Muscle of leg (tissue), 3 donors: ENCODE measurements at regions not wholly inside any gene's neighbourhood (a gene's known extent, or its start where the extent isn't known, plus 50 kb on each side); places are given as distances from the start of the nearest gene placed in this dataset.

Experiments used
- DNase-seq: peaks from one replicate; pipeline ENCODE4 v3.0.0; 2013
- H3K27ac ChIP-seq: one replicate; pipeline ENCODE4 v1.5.1; 2013; ENCODE audit warnings: mild to moderate bottlenecking, low read length, control low read depth
- H3K27me3 ChIP-seq: one replicate; pipeline ENCODE4 v1.6.1; 2013; ENCODE audit warnings: low read length; ENCODE audit not compliant: control insufficient read depth, insufficient read depth
- H3K36me3 ChIP-seq: one replicate; pipeline ENCODE4 v1.6.1; 2013; ENCODE audit warnings: low read length; ENCODE audit not compliant: control insufficient read depth, insufficient read depth
- H3K4me1 ChIP-seq: one replicate; pipeline ENCODE4 v1.6.1; 2013; ENCODE audit warnings: low read length; ENCODE audit not compliant: control insufficient read depth, insufficient read depth
- H3K4me3 ChIP-seq: one replicate; pipeline ENCODE4 v1.5.1; 2013; ENCODE audit warnings: low read length, control low read depth
- H3K9me3 ChIP-seq: replicated peaks from 2 replicates; pipeline ENCODE4 v1.6.1; 2013; ENCODE audit warnings: low read depth, low read length; ENCODE audit not compliant: control insufficient read depth
- WGBS: methylation state at CpG from one replicate; pipeline ENCODE4 v1.1.5; 2013; ENCODE audit warnings: missing lambda C conversion rate; ENCODE audit not compliant: insufficient coverage; 5-methylcytosine and 5-hydroxymethylcytosine counted together

- peaks cover 7% of the 10 kb centered on the region for H3K4me1 ChIP-seq
Measured at GRCh38 chr6:165831812-165832510, 168.9 kb upstream of the PDE10A start.

DNA sequence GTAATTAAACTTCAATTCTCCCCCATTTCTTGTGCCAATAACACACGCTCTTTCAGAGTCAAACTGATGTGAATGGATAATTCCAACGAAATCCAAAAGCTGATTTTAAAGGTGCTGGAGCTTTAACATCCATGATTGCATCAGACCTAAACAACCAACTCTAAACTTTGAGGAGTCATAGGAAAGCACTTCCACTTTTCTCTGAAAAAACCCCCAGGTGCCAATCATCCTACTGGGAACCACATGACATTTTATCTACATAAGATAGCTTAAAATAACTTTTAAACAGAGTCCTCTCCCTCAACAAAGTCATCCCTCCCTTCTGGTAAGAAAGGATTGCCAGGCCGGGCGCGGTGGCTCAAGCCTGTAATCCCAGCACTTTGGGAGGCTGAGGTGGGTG is 167.7 kb upstream of the PDE10A start:
- H3K27ac ChIP-seq = no peak overlapping the region
- no peak for DNase-seq
- 100% methylated on average over 1 of the region's 5 CpGs for WGBS
- H3K4me3 ChIP-seq = no peak overlapping the region
- H3K36me3 ChIP-seq = no peaks in the 10 kb centered on the region
- H3K27me3 ChIP-seq = peaks cover 13% of the 10 kb centered on the region
- peaks cover 2% of the 10 kb centered on the region for H3K9me3 ChIP-seq
- peaks cover 7% of the 10 kb centered on the region for H3K4me1 ChIP-seq

More at GRCh38 chr6:165831812-165832510, 168.9 kb upstream of the PDE10A start:
- Histone ChIP-seq H3K27me3 (peaks cover 13% of the 10 kb centered on the region), H3K27ac (no peak overlapping the region), H3K4me3 (no peak overlapping the region), H3K36me3 (no peaks in the 10 kb centered on the region), H3K9me3 (peaks cover 2% of the 10 kb centered on the region)
- WGBS = no CpG with 5 or more reads among the region's 8 CpGs
- DNase-seq = no peak

DNA sequence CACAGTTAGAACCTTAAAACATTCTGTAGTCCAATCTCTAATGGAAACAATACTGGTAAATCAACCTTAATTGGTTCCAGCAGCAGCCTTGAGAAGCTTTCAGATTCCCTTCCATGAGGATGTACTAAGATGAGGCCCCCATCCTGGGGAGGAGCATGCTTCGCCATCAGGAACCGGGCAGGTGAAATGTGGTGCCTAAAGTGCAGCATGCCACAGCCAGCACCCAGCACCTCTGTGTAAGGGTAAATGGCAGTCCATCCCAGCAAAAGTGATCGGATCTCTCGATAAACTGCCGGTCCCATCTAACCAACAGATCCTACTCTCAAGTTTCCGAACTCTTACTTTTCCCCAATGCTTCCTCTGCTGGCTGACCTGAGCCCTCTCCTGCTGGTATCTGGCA is 166.3 kb upstream of the PDE10A start:
- no CpG with 5 or more reads among the region's 6 CpGs for WGBS
- Histone ChIP-seq H3K36me3 (no peaks in the 10 kb centered on the region), H3K4me3 (no peak overlapping the region), H3K4me1 (no peaks in the 10 kb centered on the region), H3K9me3 (peaks cover 2% of the 10 kb centered on the region), H3K27ac (no peak overlapping the region), H3K27me3 (peaks cover 11% of the 10 kb centered on the region)
- DNase-seq = no peak

GRCh38 chr6:165827190-165827518 is 164.1 kb upstream of the PDE10A start:
- DNase-seq = no peak
- WGBS = 96% methylated on average over 5 of the region's 19 CpGs
- peaks cover 3% of the 10 kb centered on the region for H3K27me3 ChIP-seq
- H3K9me3 ChIP-seq = peaks cover 2% of the 10 kb centered on the region
- no peak overlapping the region for H3K4me3 ChIP-seq
- no peaks in the 10 kb centered on the region for H3K4me1 ChIP-seq
- no peaks in the 10 kb centered on the region for H3K36me3 ChIP-seq
- no peak overlapping the region for H3K27ac ChIP-seq

DNA sequence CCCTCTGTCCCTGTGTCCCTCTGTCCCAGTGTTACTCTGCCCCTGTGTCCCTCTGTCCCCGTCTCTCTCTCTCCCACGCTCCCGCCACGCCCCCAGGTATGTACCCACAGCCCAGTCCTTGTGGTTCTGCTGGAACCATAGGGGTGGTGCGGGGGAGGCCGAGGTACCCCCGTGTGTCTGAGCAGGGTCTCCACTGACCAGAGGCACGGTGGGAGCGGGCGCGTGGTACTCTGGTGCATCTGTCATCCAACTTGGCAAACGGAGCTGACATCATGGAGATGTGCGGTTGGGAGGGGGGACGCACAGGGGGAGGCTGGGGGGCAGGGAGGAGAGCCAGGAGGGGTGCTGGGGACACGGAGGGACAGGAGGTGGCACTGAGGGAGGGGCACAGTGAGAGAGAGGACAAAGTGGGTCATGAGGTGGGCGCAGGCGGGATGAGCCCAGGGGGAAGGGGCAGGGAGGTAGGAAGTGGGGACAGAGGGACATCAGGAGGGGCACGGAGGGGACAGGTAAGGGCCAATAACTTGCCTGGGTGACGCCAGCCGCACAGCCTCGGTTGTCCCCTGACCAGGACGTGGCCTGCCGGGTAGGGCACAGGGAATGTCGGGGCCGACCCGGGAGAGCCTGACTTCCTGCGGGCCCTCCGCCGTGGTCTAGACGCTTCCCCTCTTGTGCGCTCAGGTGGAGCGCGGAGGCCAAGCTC is 163.6 kb upstream of the PDE10A start:
- DNase-seq = no peak
- H3K36me3 ChIP-seq = no peaks in the 10 kb centered on the region
- no peak overlapping the region for H3K4me3 ChIP-seq
- H3K27me3 ChIP-seq = peaks cover 3% of the 10 kb centered on the region
- 95% methylated on average over 27 of the region's 33 CpGs for whole genome bisulfite sequencing
- peaks cover 2% of the 10 kb centered on the region for H3K9me3 ChIP-seq
- H3K4me1 ChIP-seq = no peaks in the 10 kb centered on the region
- H3K27ac ChIP-seq = no peak overlapping the region

GRCh38 chr6:165825256-165825815 is 162.3 kb upstream of the PDE10A start:
- no peak overlapping the region for H3K27ac ChIP-seq
- H3K4me1 ChIP-seq = no peaks in the 10 kb centered on the region
- WGBS = 58% methylated on average over 4 of the region's 9 CpGs
- no peak overlapping the region for H3K4me3 ChIP-seq
- peaks cover 2% of the 10 kb centered on the region for H3K9me3 ChIP-seq
- no peak for DNase-seq
- H3K27me3 ChIP-seq = peaks cover 6% of the 10 kb centered on the region
- H3K36me3 ChIP-seq = no peaks in the 10 kb centered on the region

DNA sequence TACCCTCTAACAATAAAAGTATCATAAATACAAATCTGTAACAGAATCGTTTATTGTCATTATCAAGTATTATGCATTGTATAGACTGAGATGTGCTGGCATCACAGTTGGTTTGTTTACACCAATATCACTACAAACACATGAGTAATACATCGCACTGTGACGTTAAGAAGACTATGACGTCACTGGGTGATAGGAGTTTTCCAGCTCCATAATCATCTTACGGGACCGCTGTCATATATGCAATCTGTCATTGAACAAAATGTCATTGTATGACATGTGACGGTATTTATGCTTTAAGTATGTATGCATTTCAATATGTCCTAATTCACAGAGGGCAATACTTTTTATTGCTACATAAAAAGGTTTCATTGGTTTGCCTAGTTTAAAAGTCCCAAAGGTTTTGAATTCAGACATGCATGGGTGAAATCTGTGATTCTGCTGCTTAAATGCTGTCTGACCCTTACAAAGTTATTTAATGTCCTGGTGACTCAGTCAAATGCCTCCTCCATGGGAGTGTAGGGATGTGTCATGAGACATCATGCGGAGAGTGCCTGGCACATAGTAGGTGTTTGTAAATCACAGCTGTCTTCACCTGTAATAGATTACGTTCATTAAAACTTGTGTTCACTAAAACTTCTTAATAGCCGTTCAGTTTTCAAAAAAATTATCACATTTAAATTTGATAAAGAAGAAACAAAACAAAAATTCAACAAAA is 160.7 kb upstream of the PDE10A start:
- no peak for DNase-seq
- Histone ChIP-seq H3K27ac (no peak overlapping the region), H3K27me3 (peaks cover 12% of the 10 kb centered on the region), H3K36me3 (no peaks in the 10 kb centered on the region), H3K9me3 (peaks cover 2% of the 10 kb centered on the region), H3K4me1 (no peaks in the 10 kb centered on the region), H3K4me3 (no peak overlapping the region)
- WGBS = 90% methylated on average over 2 of the region's 10 CpGs

- H3K27me3 ChIP-seq = peaks cover 16% of the 10 kb centered on the region
- no peaks in the 10 kb centered on the region for H3K36me3 ChIP-seq
- H3K4me1 ChIP-seq = no peaks in the 10 kb centered on the region
- DNase-seq = no peak
- no peak overlapping the region for H3K4me3 ChIP-seq
- H3K27ac ChIP-seq = no peak overlapping the region
- 90% methylated on average over 2 of the region's 7 CpGs for WGBS
- H3K9me3 ChIP-seq = peaks cover 2% of the 10 kb centered on the region
Measured at GRCh38 chr6:165822501-165822900, 159.5 kb upstream of the PDE10A start.

DNA sequence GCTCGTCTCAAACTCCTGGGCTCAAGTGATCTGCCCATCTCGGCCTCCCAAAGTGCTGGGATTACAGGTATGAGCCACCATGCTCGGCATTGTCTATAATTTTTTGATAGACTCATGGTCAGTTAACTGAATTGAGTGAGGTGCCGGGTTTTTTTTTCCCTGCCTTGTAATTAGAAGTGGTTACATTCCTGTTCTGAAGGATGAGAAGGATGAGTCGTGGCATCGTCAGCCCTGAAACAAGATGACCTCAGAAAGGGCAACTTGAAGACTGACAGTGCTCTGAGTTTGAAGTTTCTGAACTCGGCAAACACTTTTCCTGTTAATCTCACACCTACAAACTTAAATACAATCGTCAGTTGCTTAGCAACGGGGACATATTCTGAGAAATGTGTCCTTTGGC is 158.7 kb upstream of the PDE10A start:
- Histone ChIP-seq H3K27me3 (peaks cover 16% of the 10 kb centered on the region), H3K27ac (no peak overlapping the region), H3K9me3 (no peaks in the 10 kb centered on the region), H3K4me1 (no peaks in the 10 kb centered on the region), H3K36me3 (no peaks in the 10 kb centered on the region), H3K4me3 (no peak overlapping the region)
- WGBS = 86% methylated on average over 7 of the region's 9 CpGs
- no peak for DNase-seq

DNA sequence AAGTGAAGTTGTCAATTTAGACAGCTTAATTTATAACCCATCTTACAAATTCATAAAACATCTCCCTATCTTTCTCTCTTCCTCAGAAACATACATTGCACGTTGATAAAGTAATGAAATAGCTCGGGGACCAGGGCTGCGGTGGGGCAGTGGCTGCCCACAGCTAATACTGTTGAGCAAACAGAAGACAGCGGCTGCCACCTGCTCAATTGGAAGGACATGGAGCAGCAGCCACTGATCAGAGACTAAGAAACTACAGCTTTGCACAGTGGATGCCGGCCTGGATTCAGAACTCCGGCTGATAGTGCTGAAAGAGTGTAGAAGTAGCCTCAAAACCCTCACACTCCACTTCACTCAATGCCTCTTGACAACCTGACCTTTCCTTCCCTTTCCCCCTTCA is 157.9 kb upstream of the PDE10A start:
- Histone ChIP-seq H3K27ac (no peak overlapping the region), H3K4me1 (no peaks in the 10 kb centered on the region), H3K36me3 (no peaks in the 10 kb centered on the region), H3K4me3 (no peak overlapping the region), H3K27me3 (peaks cover 16% of the 10 kb centered on the region), H3K9me3 (no peaks in the 10 kb centered on the region)
- DNase-seq = no peak
- 90% methylated on average over 3 of the region's 6 CpGs for WGBS
